OCI-LY1 (cell line): ENCODE measurements at regions not wholly inside any gene's neighbourhood (a gene's known extent, or its start where the extent isn't known, plus 50 kb on each side); places are given as distances from the start of the nearest gene placed in this dataset.
"Not testable (repeated sequence)": the region's sequence is repeated elsewhere in the genome, so short reads cannot be mapped to it uniquely, and the experiment has no call there.

Experiments
- CTCF ChIP-seq: fragments of 200-600 bp; sonication (generic), shearing (Covaris generic); IDR thresholded peaks from 2 replicates; pipeline ENCODE4 v1.5.1; 2017; ENCODE audit warnings: mild to moderate bottlenecking, antibody characterized with exemption, low read length, moderate library complexity, mixed read lengths
- EZH2 ChIP-seq: fragments of 200-600 bp; sonication (generic), shearing (Covaris generic); IDR thresholded peaks from 2 replicates; pipeline ENCODE4 v1.8.0; 2017; ENCODE audit warnings: borderline replicate concordance, mixed run types, mild to moderate bottlenecking, antibody characterized with exemption, low read length, moderate library complexity, mixed read lengths

- TF ChIP-seq CTCF, EZH2: not testable (repeated sequence)
These were observed 157.4 kb downstream of the CRLF3 start for GRCh38 chr17:30666838-30667656.
